ENCODE measurements at regions not wholly inside any gene's neighbourhood (a gene's known extent, or its start where the extent isn't known, plus 50 kb on each side); places are given as distances from the start of the nearest gene placed in this dataset.

DNA sequence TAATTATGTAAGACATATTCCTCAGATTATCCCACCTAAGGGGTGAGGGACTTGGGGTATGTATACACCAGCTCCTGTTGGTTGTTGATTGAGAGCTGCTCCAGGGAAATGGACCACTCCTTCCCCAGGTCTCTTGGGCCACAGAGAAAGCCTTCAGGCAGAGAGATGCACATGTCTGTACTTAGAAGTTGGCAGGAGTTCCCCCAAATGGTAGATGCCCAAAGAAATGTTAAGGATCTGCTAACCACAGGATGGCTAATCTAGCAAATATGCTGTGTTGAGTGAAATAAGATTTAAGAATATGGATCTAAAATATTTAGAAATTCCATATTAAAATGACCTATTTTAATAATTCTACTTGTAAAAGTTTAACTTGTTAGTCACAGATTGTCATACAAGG is 100.8 kb upstream of the DNAH14 start:
- no peak overlapping the region for H4K8ac ChIP-seq (ENCODE audit: extremely low read depth, insufficient read depth, low read length)
- no peaks in the 10 kb centered on the region for H4K20me1 ChIP-seq (replicated peaks in 1 of 2; ENCODE audit: control insufficient read depth in 1 of 2, insufficient read depth in 2 of 2, low read length in 2 of 2)
- no peak overlapping the region for H3K27ac ChIP-seq (ENCODE audit: low read depth, low read length)
- no peak overlapping the region for H2AK5ac ChIP-seq (ENCODE audit: low read depth, low read length)
- ChIA-PET POLR2A (ENCODE audit: partially characterized antibody) (no interaction called here), CTCF (ENCODE audit: partially characterized antibody) (interaction anchor here (1.5 to 2.2 kb wide), 3 partner anchors 13 to 54 kb away, joined by 4 to 12 read pairs (median 6); no protein-coding TSS in a partner anchor)
- H3K9ac ChIP-seq (replicated peaks in 1 of 4; ENCODE audit: extremely low read depth in 1 of 4, low read depth in 3 of 4, low read length in 3 of 4): no peak overlapping the region
- H3K56ac ChIP-seq (replicated peaks; ENCODE audit: insufficient read length, low read depth, low read length): no peak overlapping the region
- H3K27me3 ChIP-seq (replicated peaks in 1 of 4; ENCODE audit: control insufficient read depth in 3 of 4, extremely low read depth in 1 of 4, insufficient read depth in 3 of 4, low read length in 3 of 4): no peaks in the 10 kb centered on the region
- H2BK120ac ChIP-seq (replicated peaks; ENCODE audit: low read depth, low read length): no peak overlapping the region
- no peak overlapping the region for H2BK5ac ChIP-seq (ENCODE audit: low read depth, low read length)
- no peak for TF ChIP-seq FOSL1 (IDR thresholded peaks at IDR 0.05; ENCODE audit: insufficient read depth, low read depth, low read length)
- TF ChIP-seq EGR1 (IDR thresholded peaks at IDR 0.05; ENCODE audit: borderline replicate concordance, low read depth, low read length): no peak
- TF ChIP-seq, protein P1, sequence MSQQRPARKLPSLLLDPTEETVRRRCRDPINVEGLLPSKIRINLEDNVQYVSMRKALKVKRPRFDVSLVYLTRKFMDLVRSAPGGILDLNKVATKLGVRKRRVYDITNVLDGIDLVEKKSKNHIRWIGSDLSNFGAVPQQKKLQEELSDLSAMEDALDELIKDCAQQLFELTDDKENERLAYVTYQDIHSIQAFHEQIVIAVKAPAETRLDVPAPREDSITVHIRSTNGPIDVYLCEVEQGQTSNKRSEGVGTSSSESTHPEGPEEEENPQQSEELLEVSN (IDR thresholded peaks at IDR 0.05): no peak
- TF ChIP-seq BCL11A (IDR thresholded peaks at IDR 0.05; ENCODE audit: low read depth in 2 of 2, low read length in 2 of 2): no peak
- TF ChIP-seq ASH2L (IDR thresholded peaks at IDR 0.05; ENCODE audit: low read length): no peak
- TF ChIP-seq HDAC2 (IDR thresholded peaks at IDR 0.05; ENCODE audit: borderline replicate concordance in 1 of 2, low read depth in 2 of 2, low read length in 2 of 2): no peak
- TF ChIP-seq CREB1 (IDR thresholded peaks at IDR 0.05): no peak
- no peak for TF ChIP-seq PHF8 (conservative IDR thresholded peaks at IDR 0.05; ENCODE audit: low read depth, low read length)
- TF ChIP-seq CBX5 (IDR thresholded peaks at IDR 0.05; ENCODE audit: low read depth, low read length): no peak
- TF ChIP-seq TBP (IDR thresholded peaks at IDR 0.05; ENCODE audit: low read depth, low read length): no peak
- H3K36me3 ChIP-seq (ENCODE audit: control insufficient read depth in 2 of 4, insufficient read depth in 4 of 4, low read length in 3 of 4): peaks cover 0 to 3% (median 0%) of the 10 kb centered on the region in 4 experiments; a peak in 1 of 8 replicates
- no peak overlapping the region for H3K14ac ChIP-seq (ENCODE audit: insufficient read length)
- no peaks in the 10 kb centered on the region for H3K79me1 ChIP-seq (ENCODE audit: low read depth, low read length)
- H3K79me2 ChIP-seq (ENCODE audit: control insufficient read depth in 1 of 2, insufficient read depth in 2 of 2, low read length in 2 of 2): no peaks in the 10 kb centered on the region
- no peak overlapping the region for H3K4ac ChIP-seq (replicated peaks; ENCODE audit: insufficient read length, low read depth, low read length)
- H3K23me2 ChIP-seq (ENCODE audit: low read depth, low read length): no peaks in the 10 kb centered on the region
- no peak overlapping the region for H3K23ac ChIP-seq (ENCODE audit: insufficient read length)
- no peak overlapping the region for H4K91ac ChIP-seq (replicated peaks; ENCODE audit: insufficient read length, low read length)
- H4K5ac ChIP-seq (ENCODE audit: insufficient read length, low read depth, low read length): no peak overlapping the region
- H3K4me2 ChIP-seq (ENCODE audit: insufficient read depth in 1 of 2, low read depth in 2 of 2, low read length in 2 of 2): no peak overlapping the region
- DNase-seq (ENCODE audit: low read depth in 1 of 2, low spot score in 2 of 2): no peak
- H2BK12ac ChIP-seq (ENCODE audit: low read depth, low read length): no peak overlapping the region
- H3K4me1 ChIP-seq (replicated peaks in 1 of 4; ENCODE audit: control insufficient read depth in 3 of 4, insufficient read depth in 4 of 4, low read length in 3 of 4): no peaks in the 10 kb centered on the region
- no peak overlapping the region for H3K4me3 ChIP-seq (ENCODE audit: extremely low read depth in 1 of 4, insufficient read depth in 2 of 4, low read depth in 3 of 4, low read length in 4 of 4)
- peaks cover 8 to 10% of the 10 kb centered on the region in 2 experiments; a peak in 3 of 4 replicates for H3K9me3 ChIP-seq (ENCODE audit: insufficient read depth in 2 of 2, low read depth in 1 of 2, low read length in 1 of 2)
- no peak overlapping the region for H2BK20ac ChIP-seq (ENCODE audit: low read length)
- no peak overlapping the region for H3K18ac ChIP-seq (ENCODE audit: extremely low read depth, low read length)
- H2BK15ac ChIP-seq (ENCODE audit: low read length): no peak overlapping the region
- no peak for FAIRE-seq
- H2AFZ ChIP-seq (ENCODE audit: low read length): no peak overlapping the region
